Thyroid gland (tissue), 4 donors: ENCODE measurements at regions not wholly inside any gene's neighbourhood (a gene's known extent, or its start where the extent isn't known, plus 50 kb on each side); places are given as distances from the start of the nearest gene placed in this dataset.
"Not testable (repeated sequence)": the region's sequence is repeated elsewhere in the genome, so short reads cannot be mapped to it uniquely, and the experiment has no call there.

ENCODE experiments used
- CTCF ChIP-seq, 6 experiments: fragments of 200-600 bp in 3 of 6; fragments of 450-650 bp in 3 of 6; sonication (generic) in 3 of 6; IDR thresholded peaks; one replicate each; pipeline ENCODE4 v1.5.1; 2016 to 2019; ENCODE audit warnings: antibody characterized with exemption in 6 of 6, mild to moderate bottlenecking in 2 of 6, inconsistent platforms in 1 of 6, moderate library complexity in 1 of 6
- POLR2A ChIP-seq, 2 donors: fragments of 450-650 bp; IDR thresholded peaks; one replicate each; pipeline ENCODE4 v1.6.1; 2017; ENCODE audit warnings: antibody characterized with exemption in 2 of 2, mild to moderate bottlenecking in 2 of 2, moderate library complexity in 1 of 2

GRCh38 chr3:31327826-31328357, 204.8 kb upstream of the STT3B start:
- not testable (repeated sequence) for TF ChIP-seq POLR2A, CTCF (IDR thresholded peaks at IDR 0.05)
